Activated CD4-positive, alpha-beta T cell treated with anti-CD3 and anti-CD28 coated beads, Interleukin-2, amount 10 ng/mL, durations not matched to agents 24 days and 14 days (primary cell): ENCODE measurements at regions not wholly inside any gene's neighbourhood (a gene's known extent, or its start where the extent isn't known, plus 50 kb on each side); places are given as distances from the start of the nearest gene placed in this dataset.
"Not testable (repeated sequence)": the region's sequence is repeated elsewhere in the genome, so short reads cannot be mapped to it uniquely, and the experiment has no call there.

Experiments
- DNase-seq: peaks from one replicate; pipeline ENCODE4 v3.0.0; 2022
- H3K27ac Mint-ChIP-seq: one replicate; pipeline ENCODE4 v1.8.0; 2022; ENCODE audit warnings: mild to moderate bottlenecking, mixed read lengths
- H3K27me3 Mint-ChIP-seq: one replicate; pipeline ENCODE4 v1.8.0; 2022; ENCODE audit warnings: mixed read lengths
- H3K36me3 Mint-ChIP-seq: one replicate; pipeline ENCODE4 v1.8.0; 2022; ENCODE audit warnings: low read depth, mild to moderate bottlenecking, mixed read lengths
- H3K4me1 Mint-ChIP-seq: one replicate; pipeline ENCODE4 v1.8.0; 2021; ENCODE audit warnings: mixed read lengths
- H3K4me3 Mint-ChIP-seq: one replicate; pipeline ENCODE4 v1.8.0; 2022; ENCODE audit warnings: mild to moderate bottlenecking, moderate library complexity, mixed read lengths
- H3K9me3 Mint-ChIP-seq: one replicate; pipeline ENCODE4 v1.8.0; 2021; ENCODE audit warnings: mixed read lengths
- intact Hi-C: fragments of 100-400 bp; cut with micrococcal nuclease; formaldehyde crosslinking; loops from one replicate; pipeline ENCODE4 v1.15.1; 2023

DNA sequence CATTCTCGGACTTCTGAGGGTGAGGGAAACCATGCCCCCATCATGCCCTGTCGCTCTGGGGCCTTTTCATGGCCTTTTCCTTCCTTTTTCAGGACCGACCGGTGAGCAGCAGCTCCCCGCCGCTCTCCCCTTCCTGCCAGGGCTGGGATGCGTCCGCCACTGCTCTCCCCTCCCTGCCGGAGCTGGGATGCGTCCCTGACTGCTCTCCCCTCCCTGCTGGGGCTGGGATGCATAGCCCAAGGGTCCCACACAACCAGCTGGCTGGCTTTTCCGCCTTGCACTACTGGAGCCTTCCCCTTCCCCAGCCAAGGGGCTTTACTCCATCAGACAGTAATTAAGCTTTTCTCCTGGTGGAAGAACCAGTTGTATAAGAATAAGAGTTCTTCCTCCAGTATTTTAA, 129.7 kb upstream of the COBL start:
- DNase-seq: no peak
- no peak overlapping the region for H3K27ac Mint-ChIP-seq
- H3K36me3 Mint-ChIP-seq: no peaks in the 10 kb centered on the region
- no peak overlapping the region for H3K4me3 Mint-ChIP-seq
- no peaks in the 10 kb centered on the region for H3K27me3 Mint-ChIP-seq
- peaks cover 8% of the 10 kb centered on the region for H3K9me3 Mint-ChIP-seq
- H3K4me1 Mint-ChIP-seq: no peaks in the 10 kb centered on the region
- intact Hi-C loops: no loop called here

DNA sequence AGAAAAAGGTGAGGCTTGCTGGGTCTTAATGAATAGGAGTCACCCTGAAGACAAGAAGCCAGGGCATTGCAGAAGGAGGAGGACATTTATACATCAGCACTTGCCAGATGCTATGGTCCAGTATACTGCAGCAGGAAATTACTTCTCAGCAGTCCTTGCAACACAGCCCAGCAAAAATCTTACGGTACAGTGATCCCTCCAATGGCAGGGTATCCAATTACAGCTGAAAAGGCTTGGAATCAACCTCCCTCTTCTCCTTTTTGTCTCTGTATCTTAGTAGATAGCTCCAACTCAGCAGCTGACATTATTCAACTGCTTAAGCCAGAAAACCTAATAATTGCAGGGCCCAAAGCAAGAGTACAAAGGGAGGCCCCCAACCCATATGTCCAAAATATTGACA, 128.3 kb upstream of the COBL start:
- peaks cover 8% of the 10 kb centered on the region for H3K9me3 Mint-ChIP-seq
- no peaks in the 10 kb centered on the region for H3K36me3 Mint-ChIP-seq
- no peak overlapping the region for H3K27ac Mint-ChIP-seq

DNA sequence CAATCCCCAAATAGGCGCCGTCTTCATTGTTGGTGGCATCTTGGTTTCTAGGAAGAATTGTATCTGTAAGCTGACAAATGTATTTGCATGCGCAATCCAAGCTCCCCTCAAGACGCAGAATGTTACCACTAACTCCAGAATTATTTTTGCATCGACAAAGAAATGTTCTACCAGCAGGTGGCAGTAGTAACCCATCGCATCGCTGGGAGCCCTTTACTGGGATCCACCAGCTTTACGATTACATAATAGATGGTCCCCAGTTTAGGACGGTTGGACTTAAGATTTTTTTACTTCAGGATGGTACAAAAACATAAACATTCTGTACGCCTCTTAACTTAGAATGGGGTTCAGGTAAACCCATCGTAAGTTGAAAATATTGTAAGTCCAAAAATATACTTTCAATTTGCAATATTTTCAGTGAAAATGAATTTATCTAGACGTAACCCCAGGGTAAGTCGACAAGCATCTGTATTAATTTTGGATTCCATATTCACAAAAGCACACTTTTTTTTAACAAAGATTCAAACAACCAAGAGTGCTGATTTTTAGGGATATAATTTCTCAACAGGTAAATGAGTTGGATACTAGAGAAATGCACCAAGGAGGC, 114.0 kb upstream of the COBL start:
- no peak overlapping the region for H3K27ac Mint-ChIP-seq
- no peaks in the 10 kb centered on the region for H3K36me3 Mint-ChIP-seq
- H3K9me3 Mint-ChIP-seq: no peaks in the 10 kb centered on the region
- no peak overlapping the region for H3K4me3 Mint-ChIP-seq
- intact Hi-C loops: no loop called here
- DNase-seq: peak; percentile 84
- H3K27me3 Mint-ChIP-seq: no peaks in the 10 kb centered on the region
- no peaks in the 10 kb centered on the region for H3K4me1 Mint-ChIP-seq

More for the DNA sequence above, 128.3 kb upstream of the COBL start:
- DNase-seq: no peak
- Mint-ChIP-seq H3K27me3 (no peaks in the 10 kb centered on the region), H3K4me1 (no peaks in the 10 kb centered on the region), H3K4me3 (no peak overlapping the region)
- intact Hi-C loops: no loop called here

DNA sequence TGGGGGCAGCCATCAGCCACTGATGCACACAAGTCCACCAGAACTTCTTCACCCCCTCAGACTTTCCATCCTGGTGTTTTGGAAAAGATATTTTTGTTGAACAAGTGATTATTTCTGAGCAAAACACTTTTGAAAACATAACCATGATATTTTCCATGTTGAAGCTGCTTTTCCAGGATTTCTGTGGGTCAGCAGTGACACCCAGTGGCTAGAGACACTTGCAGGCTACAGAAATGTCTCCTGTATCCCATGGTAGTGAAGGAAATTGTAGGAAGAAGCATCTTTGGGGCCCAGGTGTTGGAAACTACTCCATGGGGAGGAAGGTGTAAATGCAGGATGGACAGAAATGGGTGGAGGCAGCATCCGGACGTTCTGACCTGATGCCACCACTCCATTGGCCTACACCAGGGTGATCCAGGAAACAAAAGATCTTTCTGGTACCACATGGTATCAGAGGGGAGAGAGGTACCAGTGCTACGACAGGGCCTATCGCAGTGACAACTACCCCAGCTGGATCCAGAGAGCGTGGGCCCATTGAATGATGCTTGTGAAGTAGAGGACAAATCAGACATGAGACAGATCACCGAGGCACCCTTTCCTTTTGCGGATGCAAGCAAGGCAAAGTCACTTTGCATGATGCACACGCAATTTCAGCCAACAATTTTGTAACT, 111.7 kb upstream of the COBL start:
- Mint-ChIP-seq H3K4me3 (no peak overlapping the region), H3K9me3 (no peaks in the 10 kb centered on the region), H3K36me3 (no peaks in the 10 kb centered on the region)

DNA sequence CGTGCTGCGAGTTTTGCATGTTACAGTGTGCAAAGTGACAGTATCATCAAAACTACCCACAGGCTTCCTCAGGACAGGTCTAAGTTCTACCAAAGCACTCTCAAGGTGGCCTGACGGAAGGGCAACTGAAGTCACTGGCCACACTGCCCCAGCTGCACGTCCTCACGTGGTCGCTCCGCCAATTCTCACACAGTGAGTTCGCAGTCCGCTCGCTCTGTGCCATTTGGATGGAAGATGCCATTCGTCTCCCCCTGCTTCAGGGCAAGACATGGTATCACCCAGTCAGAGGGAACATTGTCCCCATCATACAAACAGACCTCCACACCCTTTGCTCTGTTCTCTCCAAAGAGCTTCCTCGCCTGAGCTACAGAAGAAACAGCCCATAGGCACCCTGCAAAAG, 109.6 kb upstream of the COBL start:
- no peak overlapping the region for H3K27ac Mint-ChIP-seq
- H3K4me1 Mint-ChIP-seq: no peaks in the 10 kb centered on the region
- no peaks in the 10 kb centered on the region for H3K9me3 Mint-ChIP-seq
- H3K36me3 Mint-ChIP-seq: no peaks in the 10 kb centered on the region
- DNase-seq: no peak
- H3K4me3 Mint-ChIP-seq: no peak overlapping the region
- intact Hi-C loops: no loop called here
- no peaks in the 10 kb centered on the region for H3K27me3 Mint-ChIP-seq

More for the DNA sequence above, 111.7 kb upstream of the COBL start:
- no peak overlapping the region for H3K27ac Mint-ChIP-seq
- intact Hi-C loops: no loop called here
- no peaks in the 10 kb centered on the region for H3K4me1 Mint-ChIP-seq
- H3K27me3 Mint-ChIP-seq: no peaks in the 10 kb centered on the region
- DNase-seq: no peak

DNA sequence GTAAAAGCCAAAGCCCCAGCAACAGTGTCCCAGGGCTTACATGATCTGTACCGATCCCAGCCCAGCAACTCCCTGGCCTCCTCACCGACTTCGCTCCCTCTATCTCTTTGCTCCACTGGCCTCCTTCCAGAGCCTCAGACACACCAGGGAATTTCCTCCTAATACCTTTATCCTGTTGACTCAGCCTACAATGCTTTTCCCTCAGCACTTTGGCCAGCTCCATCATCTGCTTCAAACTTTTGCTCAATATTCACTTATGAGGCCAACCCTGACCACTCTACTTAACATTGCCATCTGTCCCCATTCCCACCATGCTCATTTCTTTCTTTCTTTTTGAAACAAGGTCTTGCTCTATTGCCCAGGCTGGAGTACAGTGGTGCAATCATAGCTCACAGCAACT, 93.3 kb upstream of the COBL start:
- intact Hi-C loops, H3K27me3 Mint-ChIP-seq, H3K9me3 Mint-ChIP-seq, H3K36me3 Mint-ChIP-seq, H3K27ac Mint-ChIP-seq, H3K4me1 Mint-ChIP-seq, DNase-seq, H3K4me3 Mint-ChIP-seq: not testable (repeated sequence)

DNA sequence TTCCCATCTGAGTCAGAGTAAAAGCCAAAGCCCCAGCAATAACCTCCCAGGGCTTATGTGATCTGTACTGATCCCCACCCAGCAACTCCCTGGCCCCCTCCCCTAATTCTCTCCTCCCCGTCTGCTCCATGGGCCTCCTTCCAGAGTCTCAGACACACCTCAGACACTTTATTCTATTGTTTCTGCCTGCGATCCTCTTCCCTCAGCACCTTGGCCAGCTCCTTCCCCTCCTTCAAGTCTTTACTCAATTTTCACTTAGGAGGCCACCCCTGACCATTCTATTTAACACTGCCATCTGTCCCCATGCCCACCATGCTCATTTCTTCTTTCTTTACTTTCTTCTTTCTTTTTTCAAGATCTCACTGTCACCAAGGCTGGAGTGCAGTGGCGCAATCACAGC, 81.0 kb upstream of the COBL start:
- DNase-seq, H3K36me3 Mint-ChIP-seq, intact Hi-C loops: not testable (repeated sequence)

DNA sequence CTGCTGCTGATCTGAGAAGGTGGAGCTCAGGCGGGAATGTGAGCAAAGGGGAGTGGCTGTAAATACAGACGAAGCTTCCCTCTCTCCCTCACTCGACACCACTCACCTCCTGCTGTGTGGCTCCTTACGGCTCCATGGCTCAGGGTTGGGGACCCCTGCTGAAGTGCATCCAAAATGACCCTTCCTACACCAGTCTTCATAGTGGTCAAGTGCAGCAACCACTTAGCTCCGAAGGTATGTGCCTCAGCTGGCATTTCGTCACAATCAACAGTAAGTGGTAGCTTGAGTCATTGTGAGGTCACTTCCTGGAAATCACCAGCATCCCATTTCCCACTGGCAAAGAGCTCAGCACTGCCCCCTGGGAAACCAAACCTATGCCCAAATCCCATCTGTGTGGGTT, 76.4 kb upstream of the COBL start:
- H3K27me3 Mint-ChIP-seq, intact Hi-C loops, H3K9me3 Mint-ChIP-seq, H3K27ac Mint-ChIP-seq, DNase-seq, H3K36me3 Mint-ChIP-seq, H3K4me1 Mint-ChIP-seq, H3K4me3 Mint-ChIP-seq: not testable (repeated sequence)

More for the DNA sequence above, 81.0 kb upstream of the COBL start:
- not testable (repeated sequence) for H3K4me1 Mint-ChIP-seq, H3K27ac Mint-ChIP-seq, H3K27me3 Mint-ChIP-seq, H3K4me3 Mint-ChIP-seq, H3K9me3 Mint-ChIP-seq

DNA sequence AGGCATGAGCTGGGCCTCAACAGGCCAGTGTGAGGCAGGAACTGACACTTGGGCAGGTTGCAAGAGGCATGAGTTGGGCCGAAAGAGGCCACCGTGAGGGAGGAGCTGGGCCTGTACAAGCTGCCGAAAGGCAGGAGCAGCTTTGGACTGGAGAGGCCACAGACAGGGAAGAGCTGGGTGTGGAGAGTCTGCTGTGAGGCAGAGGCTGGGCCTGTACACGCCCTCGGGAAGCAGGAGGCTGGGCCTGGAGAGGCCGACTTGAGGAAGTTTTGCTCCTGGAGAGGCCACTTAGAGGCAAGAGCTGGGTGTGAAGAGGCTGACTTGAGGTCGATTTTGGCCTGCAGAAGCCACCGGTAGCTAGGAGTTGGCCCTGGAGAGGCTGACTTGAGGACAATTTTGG, 73.3 kb upstream of the COBL start:
- H3K9me3 Mint-ChIP-seq, H3K27ac Mint-ChIP-seq, H3K4me3 Mint-ChIP-seq, H3K36me3 Mint-ChIP-seq, intact Hi-C loops, DNase-seq, H3K27me3 Mint-ChIP-seq, H3K4me1 Mint-ChIP-seq: not testable (repeated sequence)

DNA sequence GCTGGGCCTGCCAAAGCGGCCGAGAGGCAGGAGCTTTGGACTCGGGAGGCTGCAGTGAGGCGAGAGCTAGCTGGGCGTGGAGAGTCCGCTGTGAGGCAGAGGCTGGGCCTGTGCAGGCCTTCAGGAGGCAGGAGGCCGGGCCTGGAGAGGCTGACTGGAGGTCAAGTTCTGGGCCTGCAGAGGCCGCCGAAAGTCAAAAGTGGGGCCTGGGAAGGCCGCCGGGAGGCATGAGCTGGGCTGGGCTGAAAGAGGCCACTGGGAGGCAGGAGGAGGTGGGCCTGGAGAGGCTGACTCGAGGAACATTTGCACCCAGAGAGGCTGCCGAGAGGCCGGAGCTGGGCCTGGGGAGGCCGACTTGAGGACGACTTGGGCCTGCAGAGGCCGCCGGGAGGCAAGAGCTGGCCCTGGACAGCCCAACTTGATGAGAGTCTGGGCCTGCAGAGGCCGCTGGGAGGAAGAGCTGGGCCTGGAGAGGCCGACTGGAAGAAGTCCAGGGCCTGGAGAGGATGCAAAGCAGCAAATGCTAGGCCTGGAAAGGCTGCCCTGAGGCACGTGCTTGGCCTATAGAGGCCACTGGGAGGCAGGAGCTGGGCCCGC, 72.7 kb upstream of the COBL start:
- H3K27ac Mint-ChIP-seq, DNase-seq, H3K9me3 Mint-ChIP-seq, H3K36me3 Mint-ChIP-seq, H3K4me3 Mint-ChIP-seq, H3K27me3 Mint-ChIP-seq, intact Hi-C loops, H3K4me1 Mint-ChIP-seq: not testable (repeated sequence)

DNA sequence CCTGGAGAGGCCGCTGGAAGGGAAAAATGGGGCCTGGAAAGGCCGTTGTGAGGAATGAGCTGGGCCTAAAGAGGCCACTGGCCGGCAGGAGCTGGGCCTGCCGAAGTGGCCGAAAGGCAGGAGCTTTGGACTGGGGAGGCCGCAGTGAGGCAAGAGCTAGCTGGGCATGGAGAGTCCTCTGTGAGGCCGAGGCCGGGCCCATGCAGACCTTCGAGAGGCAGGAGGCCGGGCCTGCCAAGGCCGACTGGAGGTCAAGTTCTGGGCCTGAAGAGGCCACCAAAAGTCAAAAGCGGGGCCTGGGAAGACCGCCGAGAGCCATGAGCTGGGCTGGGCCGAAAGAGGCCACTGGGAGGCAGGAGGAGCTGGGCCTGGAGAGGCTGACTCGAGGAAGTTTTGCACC, 71.6 kb upstream of the COBL start:
- H3K4me3 Mint-ChIP-seq, H3K27me3 Mint-ChIP-seq, H3K27ac Mint-ChIP-seq, DNase-seq, H3K36me3 Mint-ChIP-seq, intact Hi-C loops, H3K4me1 Mint-ChIP-seq, H3K9me3 Mint-ChIP-seq: not testable (repeated sequence)

DNA sequence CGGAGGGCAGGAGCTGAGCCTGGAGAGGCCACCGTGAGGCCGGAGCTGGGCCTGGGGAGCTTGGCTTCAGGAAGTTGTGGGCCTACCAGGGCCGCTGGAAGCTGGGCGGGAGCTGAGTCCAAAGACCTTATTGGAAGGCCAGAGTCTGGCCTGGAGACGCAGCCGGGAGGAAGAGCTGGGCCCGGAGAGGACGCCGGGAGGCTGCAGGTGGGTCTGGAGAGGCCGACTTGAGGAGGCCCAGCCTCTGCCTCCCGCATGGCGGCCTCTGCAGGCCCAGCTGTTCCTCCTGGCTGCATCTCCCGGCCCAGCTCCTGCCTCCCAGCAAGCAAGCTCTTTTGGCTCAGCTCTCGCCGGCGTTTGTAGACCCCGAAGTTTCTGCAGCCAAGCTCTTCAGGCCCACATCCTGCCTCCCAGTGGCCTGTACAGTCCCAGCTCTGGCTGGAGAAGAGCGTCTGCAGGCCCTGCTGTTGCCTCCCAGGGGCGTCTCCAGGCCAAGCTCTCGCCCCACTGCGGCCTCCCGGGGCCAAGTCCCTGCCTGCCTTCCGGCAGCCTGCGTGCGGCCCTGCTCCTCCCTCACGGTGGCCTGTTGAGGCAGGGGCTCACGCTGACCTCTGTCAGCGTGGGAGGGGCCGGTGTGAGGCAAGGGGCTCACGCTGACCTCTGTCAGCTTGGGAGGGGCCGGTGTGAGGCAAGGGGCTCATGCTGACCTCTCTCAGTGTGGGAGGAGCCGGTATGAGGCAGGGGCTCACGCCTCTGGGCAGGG, 70.4 kb upstream of the COBL start:
- H3K9me3 Mint-ChIP-seq, H3K4me1 Mint-ChIP-seq: not testable (repeated sequence)

DNA sequence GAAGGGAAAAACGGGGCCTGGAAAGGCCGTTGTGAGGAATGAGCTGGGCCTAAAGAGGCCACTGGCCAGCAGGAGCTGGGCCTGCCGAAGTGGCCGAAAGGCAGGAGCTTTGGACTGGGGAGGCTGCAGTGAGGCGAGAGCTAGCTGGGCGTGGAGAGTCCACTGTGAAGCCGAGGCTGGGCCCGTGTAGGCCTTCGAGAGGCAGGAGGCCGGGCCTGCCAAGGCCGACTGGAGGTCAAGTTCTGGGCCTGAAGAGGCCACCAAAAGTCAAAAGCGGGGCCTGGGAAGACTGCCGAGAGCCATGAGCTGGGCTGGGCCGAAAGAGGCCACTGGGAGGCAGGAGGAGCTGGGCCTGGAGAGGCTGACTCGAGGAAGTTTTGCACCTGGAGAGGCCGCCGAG, 69.6 kb upstream of the COBL start:
- DNase-seq, H3K27me3 Mint-ChIP-seq, H3K4me1 Mint-ChIP-seq, H3K36me3 Mint-ChIP-seq, H3K4me3 Mint-ChIP-seq, H3K9me3 Mint-ChIP-seq, intact Hi-C loops, H3K27ac Mint-ChIP-seq: not testable (repeated sequence)

More for the DNA sequence above, 70.4 kb upstream of the COBL start:
- H3K4me3 Mint-ChIP-seq, H3K27me3 Mint-ChIP-seq, H3K36me3 Mint-ChIP-seq, intact Hi-C loops, H3K27ac Mint-ChIP-seq, DNase-seq: not testable (repeated sequence)

DNA sequence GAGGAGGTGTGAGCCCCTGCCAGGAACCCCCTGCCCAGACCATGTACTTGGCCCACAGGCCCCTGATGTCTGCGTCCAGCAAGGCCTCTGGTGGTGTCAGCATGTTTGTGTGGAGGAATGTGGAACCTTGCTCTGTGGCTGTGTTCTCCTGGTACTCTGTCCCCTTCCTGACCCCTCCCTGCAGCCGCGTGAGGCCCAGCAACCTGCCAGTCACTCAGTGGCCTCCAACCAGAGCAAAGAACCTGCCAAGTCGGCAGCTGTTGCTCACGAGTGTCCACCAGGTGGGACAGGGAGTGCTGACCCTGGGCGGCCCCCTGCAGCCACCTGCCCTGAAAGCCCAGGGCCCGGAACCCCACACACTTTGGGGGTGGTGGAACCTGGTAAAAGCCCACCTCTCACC, 65.6 kb upstream of the COBL start:
- H3K36me3 Mint-ChIP-seq, H3K4me1 Mint-ChIP-seq, H3K27ac Mint-ChIP-seq, H3K9me3 Mint-ChIP-seq, DNase-seq, H3K4me3 Mint-ChIP-seq, H3K27me3 Mint-ChIP-seq, intact Hi-C loops: not testable (repeated sequence)
